DND-41 (cell line): ENCODE measurements at regions not wholly inside any gene's neighbourhood (a gene's known extent, or its start where the extent isn't known, plus 50 kb on each side); places are given as distances from the start of the nearest gene placed in this dataset.

Source experiments
- CTCF ChIP-seq: IDR thresholded peaks from 2 replicates; pipeline ENCODE4 v1.5.1; 2012; ENCODE audit warnings: borderline replicate concordance, low read length, moderate library complexity, mild to moderate bottlenecking; ENCODE audit not compliant: poor library complexity, severe bottlenecking; ENCODE audit errors: extremely low read depth
- EZH2 ChIP-seq: IDR thresholded peaks from 3 replicates; pipeline ENCODE4 v1.6.1; 2012; ENCODE audit warnings: borderline replicate concordance, low read depth, mild to moderate bottlenecking, moderate library complexity, low read length, inconsistent platforms; ENCODE audit not compliant: severe bottlenecking

- no peak for TF ChIP-seq CTCF
- no peak for TF ChIP-seq EZH2
Observed at GRCh38 chr9:16992138-16992537, 121.7 kb upstream of the BNC2 start.
